GM21723 (cell line): ENCODE measurements at regions not wholly inside any gene's neighbourhood (a gene's known extent, or its start where the extent isn't known, plus 50 kb on each side); places are given as distances from the start of the nearest gene placed in this dataset.

Experiments used
- ATAC-seq: cut with Tn5 transposase; IDR thresholded peaks from one replicate; pipeline ENCODE4 v1.9.1; 2021; ENCODE audit warnings: mild to moderate bottlenecking, moderate library complexity; ENCODE audit not compliant: unreplicated experiment

DNA sequence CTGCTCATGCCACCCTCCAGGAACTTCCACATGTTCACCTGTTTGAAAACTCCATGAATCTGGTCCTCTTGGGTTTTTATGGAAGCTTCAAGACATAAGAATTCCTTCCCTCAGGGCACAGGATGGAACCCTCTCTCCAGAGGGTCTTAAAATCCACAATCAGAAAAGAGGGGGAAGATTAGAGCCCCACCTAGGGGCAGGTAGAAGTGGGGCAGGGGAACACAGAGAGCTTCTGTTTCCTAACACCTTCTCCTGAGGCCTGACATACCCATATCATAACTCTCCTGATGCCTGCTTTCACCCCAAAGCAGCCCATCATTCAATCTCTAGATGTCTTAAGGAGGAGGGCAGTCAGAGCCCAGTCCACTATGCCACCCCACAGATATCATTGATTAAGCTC lies 1087.7 kb upstream of the ARRDC3 start:
- no peak for ATAC-seq

DNA sequence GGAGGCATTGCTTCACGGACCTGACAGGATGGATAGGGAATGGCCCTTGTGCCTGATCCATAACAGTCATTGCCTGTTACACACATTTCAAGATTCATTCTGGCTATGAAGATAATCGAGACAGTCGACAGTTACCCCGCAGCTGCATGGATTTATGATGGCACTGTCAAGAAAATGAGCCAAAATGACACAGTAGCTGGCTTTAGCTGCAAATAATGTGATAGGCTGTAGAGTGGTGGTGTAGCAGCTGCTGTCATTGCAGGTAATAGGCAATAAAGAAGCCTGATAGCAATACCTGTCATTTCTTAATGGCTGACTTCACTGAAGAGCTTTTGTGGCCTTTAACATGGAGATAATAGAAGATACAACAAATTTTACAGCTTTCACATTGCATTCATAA lies 1085.2 kb upstream of the ARRDC3 start:
- no peak for ATAC-seq

DNA sequence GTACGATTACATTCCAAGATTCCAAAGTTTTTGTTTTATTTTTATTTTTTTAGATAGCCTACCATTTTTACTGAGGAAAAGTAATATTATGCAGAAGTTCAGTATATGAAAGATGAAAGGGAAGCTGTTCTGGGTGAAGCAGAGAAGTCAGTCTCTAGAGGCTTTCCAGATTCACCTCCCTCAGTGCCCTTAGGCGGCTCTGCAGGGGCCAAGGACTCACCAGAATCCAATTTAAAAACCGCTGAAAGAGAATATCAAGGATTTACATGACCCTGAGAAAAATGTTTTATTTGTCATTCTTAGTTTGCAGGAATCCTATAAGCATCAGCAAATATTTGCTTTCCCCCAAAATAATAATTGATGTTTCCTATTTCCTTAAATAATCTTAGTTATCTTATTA lies 1084.6 kb upstream of the ARRDC3 start:
- no peak for ATAC-seq

DNA sequence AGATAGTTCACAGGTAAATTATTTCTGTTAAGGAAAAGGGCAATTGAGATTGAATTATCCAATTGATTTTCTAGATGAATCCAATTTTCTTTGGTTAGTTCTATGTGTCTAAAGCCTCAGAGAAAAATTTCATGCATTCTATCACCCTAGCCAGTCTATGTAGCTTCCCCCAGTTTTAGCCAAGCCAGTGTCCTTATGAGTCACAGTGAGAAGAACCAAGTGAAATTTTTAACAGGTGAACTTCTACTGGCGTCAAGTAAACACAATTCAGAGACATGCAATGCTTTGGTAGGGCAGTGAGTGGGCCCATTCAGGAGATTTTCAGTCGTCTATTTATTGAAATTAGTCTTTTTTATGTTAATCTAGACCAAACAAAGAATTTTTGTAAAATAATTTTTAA lies 1077.4 kb upstream of the ARRDC3 start:
- ATAC-seq, result no peak

DNA sequence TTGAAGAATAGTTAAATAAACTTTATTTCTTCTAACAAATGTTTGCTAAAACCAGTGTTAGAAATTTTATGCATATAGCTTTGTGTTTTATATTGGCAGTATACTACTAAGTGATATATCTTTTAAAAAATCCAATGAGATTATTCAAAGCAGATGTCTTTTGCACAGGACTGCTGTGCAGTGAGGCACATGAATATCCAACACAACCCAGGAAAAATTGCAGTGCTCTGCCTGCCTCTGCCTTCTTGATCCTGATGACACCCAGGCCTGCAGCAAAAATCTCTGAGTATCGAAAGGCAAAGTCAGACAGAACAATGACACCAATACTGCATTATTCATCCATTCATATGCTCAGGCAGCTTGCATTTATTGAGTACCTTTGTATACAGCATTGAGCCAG lies 1076.5 kb upstream of the ARRDC3 start:
- no peak for ATAC-seq

DNA sequence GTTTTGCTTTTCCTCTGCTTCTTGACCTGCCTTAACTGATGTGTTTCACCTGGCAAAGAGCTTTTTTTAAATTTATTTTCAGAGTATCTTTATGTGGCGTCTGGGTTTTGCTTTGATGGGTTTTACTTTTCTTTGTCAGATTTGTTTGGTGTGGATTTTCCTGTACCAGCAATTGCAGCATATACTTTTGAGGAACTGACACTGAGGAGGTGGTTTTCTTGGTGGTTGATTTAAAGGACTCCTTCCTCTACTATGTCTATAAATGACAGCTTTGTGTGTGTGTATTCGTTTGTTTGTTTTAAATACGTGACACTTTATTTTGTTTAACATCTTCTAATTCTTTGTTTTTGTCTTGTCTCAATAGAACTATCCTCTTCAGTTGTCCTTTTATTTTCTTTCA lies 1071.9 kb upstream of the ARRDC3 start:
- ATAC-seq, result peak; percentile 100

DNA sequence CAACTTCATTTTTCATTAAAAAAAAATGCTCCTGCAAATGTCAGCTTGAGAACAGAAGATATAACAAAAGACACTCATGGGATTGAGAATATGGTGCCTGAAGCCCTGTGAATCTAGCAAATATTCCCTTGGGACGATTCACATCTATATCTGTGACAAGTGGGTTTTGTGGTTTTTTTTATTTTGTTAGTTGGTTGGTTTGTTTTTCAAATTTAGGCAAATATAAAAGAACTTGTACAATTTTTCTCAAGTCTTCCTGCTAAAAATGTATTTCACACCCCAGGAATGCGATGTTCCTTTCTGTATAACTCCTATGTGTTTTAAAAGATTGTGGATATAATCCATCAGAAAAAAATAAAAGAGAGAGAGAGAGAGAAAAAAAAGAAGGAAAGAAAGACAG lies 1061.8 kb upstream of the ARRDC3 start:
- ATAC-seq, result no peak

DNA sequence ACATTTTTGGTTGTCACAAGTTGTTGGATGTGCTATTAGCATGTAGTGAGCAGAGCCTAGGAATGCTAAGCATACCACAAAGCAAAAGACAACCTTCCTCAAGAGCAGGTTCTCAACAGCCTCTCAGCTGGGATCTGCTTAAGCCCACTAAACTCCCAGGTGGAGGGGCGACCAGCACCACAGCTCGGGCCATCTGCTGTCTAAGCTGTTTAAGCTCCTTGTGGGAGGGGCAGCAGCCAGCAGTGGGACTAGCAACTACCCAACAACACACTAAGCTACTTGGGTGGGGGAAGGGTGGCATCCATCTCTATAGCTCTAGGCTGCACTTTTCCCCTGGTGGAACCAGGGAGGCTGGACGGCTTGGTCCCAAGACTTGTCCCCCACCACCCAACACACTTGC lies 1052.7 kb upstream of the ARRDC3 start:
- ATAC-seq, result no peak

DNA sequence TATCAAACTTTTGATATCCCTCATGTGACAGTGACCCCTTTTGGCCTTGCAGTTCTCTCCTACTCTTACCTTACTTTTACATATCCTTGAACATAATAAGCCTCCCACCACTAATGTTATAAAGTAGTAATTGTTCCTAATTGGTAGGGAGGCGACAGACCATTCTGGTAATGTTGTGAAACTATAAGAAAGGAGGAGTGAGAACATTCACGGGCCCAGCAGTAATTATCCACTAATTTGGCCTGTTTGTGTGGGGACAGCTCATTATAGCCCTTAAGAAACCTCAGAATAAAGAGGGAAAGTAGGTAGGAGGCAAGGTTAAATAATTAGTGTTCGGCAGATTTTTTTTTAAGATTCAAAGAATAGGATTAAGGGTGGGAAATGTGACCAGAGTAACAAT lies 1046.5 kb upstream of the ARRDC3 start:
- no peak for ATAC-seq

DNA sequence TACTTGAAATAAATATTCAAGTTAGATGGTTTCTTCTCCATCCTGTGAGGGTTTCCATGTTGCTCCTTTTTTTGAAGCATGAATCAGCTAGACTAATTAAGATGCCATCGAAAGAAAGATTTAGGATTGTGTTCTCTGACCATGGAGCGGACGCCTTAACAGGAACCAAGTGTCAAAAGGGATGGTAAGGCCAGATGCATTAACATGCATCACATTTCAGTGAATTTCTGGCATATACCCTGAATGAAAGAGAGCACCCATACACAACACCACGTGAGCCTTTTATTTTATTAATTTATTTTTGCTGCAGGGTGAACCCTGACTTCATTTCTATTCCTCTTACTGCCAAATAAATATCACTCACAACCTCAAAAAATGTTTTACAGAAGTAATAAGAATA lies 1045.3 kb upstream of the ARRDC3 start:
- ATAC-seq, result no peak

DNA sequence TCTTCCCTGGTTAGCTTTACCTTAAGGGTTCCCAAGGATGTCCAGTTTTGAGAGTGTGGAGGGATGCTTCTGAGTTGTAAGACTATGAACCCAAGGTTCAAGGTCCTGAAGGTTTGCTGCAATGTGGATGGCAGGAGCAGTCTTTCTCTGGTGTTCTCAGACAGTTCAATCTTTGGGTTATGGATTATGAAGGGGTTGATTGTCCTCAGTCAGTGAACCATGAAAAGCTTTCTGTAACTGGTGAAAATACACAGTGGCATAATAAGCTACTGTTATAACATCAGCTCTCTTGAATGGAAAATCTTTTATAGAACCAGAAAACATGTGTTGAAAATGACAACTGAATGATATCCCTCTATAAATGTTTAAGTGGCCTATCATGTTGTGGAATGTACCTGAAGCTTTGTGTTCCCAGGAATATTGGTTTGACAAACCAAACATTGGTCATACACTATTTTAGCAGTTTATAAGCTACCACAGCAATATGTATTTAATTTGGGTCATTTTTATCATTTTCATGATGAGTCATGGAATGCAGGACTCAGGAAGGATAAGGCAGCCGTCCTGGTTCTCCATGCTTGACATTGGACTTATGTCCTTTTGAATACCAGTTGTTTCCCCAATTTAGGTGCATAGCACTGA lies 1041.8 kb upstream of the ARRDC3 start:
- ATAC-seq, result no peak

DNA sequence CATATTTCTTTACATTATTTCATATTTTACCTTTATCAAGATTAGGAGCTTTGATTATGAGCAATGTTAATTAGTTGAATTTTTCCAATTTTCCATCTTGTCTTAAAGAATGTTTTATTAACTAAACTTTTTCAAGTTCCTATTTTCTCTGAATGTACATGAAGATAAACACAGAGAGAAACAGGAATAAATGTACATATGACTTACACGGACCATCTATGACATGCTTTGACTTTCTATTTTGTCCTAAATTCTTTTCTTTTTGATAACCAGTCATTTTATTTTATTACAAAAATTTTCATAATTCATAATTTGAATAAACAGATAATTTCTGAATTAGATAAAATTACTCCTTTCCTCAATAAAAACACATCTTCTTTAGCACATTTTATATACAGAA lies 1038.8 kb upstream of the ARRDC3 start:
- no peak for ATAC-seq

DNA sequence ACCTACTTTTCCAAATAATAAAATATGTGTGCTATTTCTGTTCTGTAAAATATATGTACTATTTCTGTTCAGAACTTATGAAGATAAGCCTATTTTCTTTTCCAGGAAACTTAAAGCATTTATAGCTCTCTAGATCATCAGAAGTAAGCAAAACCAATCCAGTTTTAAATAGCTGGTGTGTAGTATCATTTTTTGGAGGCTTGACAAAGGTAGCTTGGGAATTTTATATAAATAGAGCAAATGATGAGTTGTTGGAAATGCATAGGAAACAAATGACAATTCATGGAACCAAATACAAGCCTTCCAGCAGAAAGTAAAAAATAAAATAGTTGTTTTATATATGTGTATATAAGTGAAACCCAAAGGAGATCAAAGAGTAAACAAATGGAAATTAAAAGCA lies 1038.1 kb upstream of the ARRDC3 start:
- no peak for ATAC-seq

DNA sequence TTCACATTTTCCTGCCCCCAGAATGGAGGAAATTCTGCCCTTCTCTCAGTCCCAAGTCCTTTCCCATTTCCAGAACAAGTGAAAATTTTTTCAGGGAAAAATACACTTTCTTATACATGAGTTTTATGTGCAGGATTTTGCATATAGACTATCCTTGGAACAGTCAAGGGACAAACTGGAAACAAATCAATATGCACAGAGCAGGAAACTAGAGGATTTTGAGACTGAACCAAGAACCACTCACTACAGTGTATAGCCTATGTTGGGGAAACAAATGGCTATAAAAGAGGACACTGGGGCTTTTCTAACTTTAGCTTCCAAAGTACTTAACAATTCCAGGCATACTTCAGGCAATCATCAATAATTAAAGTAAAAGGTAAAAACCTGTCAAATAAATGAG lies 1036.1 kb upstream of the ARRDC3 start:
- ATAC-seq, result no peak

DNA sequence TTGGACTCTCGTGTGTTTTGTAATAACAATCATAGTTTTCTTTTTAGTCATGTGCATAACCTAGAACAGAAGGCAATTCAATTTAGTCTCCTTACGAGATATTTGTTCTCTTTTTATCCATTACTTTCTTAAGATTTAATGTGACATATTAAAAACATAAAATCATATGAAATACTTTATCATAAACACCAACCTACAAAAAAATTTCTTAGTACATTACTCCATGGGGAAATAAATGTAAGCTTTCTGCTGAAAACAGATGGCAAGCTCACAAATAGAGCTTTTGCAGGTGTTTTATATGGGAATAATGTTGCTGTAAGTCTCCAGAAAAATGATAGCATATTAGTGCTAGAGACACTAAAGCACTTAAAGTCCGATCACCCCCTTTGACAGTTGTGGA lies 1035.2 kb upstream of the ARRDC3 start:
- ATAC-seq, result no peak

DNA sequence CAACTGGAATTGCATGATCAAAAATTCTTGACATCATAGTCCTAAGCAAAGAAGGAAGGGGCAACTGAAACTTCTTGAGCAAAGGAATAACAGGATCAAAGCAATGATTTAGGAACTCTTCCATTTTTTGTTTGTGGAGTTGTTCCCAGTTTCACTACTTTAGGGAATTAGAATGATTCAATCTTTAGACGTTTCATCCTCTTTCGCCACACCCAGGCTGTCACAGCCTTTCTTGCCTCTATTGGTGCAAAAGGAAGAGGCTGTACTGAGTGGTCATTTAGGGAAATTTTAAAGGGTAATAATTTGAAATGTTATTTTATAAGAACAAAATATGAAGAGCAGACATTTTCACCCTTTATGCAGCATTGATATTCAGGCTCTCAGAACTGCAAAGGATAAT lies 1026.0 kb upstream of the ARRDC3 start:
- ATAC-seq, result no peak

DNA sequence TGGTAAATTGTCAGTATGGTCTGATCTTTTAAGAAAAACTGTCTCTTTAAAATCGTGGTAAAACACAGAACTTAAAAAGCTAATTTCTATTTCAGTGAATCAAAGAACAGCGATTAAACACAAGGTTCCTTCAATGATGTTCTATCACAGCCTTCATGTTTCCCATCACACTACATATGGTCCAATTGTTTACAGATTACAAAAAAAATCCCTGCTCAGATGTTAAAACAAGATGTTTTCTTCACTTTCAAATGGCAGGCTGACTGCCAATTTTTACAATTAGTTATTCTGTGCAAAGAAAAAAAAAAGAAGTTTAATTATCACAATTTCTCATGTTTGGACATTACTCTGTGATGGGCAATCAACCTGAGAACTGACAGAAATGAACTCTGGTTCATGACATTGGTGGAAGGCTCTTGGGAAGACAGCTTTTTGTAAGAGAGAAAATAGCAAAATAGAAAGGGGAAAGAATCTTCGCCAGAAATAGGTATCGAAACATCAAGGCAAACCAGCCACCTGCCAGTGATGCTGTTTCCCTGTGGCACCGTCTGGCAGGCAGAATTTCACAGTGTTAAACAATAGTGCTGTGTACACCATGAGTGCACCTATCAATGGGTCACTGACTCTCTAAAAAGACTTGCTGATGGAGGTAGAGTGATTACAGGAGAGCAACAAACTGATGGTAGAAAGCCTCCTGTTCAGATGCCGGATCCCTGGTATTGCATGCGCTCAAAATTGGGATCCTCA lies 1020.0 kb upstream of the ARRDC3 start:
- ATAC-seq, result no peak

DNA sequence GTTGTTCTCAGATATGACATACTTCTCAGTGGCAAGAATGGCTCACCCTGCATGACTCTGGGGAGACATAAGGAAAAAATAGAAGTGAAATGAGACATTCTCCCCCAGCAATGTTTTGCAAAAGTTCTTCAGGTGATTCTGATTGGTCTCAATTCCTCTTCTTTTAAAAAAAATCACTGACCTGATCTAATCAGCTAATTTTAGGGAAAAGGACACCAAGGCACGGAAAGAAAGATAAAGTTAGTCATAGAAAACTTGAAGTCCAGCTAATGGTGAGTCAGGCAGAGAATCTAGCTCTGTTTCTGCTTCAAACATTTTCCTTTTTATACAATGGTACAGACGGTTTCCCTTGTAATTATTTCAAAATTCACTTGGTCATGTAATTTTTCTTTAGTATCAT lies 1018.9 kb upstream of the ARRDC3 start:
- no peak for ATAC-seq

DNA sequence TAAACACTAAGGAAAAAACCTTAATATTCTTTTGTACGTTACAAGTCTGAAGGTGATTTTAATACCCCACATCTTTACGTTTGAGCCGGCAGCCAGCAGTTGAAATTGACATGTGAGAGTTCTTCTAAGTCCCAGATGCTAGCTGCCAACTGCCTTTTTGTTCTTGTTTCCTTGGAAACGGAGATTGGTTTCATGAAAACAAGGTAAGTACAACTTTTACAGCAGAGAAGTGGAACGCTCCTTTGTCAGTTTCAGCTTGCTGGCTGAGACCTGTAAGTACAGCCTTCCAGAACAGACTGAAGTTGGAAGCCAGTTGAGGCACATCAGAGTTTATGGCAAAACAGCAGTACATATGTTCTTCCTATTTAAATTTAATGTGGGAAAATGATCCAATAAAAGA lies 1018.4 kb upstream of the ARRDC3 start:
- no peak for ATAC-seq

DNA sequence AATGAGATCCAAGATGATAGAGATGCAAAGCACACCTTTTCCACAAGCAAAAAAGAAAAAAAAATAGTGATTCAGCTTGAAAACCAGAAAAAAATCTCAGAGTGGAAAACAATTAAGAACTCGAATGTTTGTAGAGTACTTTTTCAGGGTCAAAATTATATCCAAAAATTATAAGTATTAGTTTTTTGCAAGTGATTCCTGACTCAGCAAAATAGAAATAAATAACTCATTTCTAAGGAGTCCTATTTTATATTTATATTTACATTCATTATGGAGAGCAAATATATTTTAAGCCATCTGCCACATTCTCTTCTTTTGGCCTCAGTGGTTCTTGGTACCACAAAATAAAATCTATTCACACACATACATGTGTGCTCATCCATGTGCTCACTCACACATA lies 1011.8 kb upstream of the ARRDC3 start:
- ATAC-seq, result no peak

DNA sequence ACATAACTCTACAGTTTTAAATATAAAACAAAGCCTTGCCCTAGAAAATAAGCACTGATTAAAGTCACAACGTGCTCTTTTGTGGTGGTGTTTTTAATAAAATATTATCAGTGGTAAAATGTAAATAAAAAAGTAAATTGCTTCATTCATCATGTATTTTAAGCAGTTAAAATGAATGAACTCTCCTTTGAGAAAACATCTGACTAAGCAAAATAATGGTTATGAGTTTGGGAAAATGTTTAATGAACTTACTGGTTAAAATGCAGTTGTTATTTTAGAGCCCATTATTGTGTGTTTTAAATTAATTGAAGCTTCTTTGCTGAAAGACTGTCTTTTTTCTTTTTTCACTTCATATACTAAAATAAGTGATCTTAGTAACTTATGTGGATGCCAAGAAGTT lies 1007.5 kb upstream of the ARRDC3 start:
- no peak for ATAC-seq

DNA sequence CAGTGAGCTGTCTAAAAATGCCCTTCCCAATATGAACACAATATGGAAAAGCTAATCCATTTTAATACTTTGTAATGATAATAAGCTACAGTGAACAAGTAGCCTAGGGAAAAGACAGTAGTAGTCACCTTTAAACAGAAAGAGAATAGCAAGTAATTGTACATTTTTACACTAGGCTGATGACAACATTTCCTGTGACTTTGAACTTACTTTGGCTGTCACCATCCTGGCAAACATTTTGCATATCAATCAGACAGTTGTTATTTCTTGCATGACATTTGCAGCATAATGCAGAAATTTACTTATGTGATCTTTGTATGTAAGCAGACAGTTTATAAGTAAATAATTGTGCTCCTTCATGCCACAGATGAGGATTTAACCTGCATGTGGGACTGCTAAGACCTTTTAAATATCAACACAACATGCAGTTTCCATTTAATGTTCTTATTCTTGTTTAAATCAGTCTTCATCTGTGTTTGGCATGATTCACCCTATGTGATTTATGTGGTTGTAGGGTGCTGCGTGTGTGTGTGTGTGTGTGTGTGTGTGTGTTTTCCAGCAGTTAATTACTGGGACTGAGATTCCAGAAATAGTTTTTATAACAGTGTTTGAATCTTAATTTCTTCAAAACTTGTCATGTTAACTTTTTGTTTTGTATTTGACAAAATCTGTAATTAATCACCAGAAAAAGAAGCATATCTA lies 997.1 kb upstream of the ARRDC3 start:
- ATAC-seq, result no peak
